A549 (cell line): ENCODE measurements at regions not wholly inside any gene's neighbourhood (a gene's known extent, or its start where the extent isn't known, plus 50 kb on each side); places are given as distances from the start of the nearest gene placed in this dataset.

Experiments
- ATAC-seq, 2 experiments: fragments of 200-7000 bp in 1 of 2; fragments of >200 bp in 1 of 2; cut with Nextera tagmentation in 1 of 2; cut with Tn5 transposase in 1 of 2; 3 replicates each; pipeline versions ENCODE4 v1.8.0 to v1.9.1; 2018 to 2020; ENCODE audit warnings: mild to moderate bottlenecking in 1 of 2, moderate library complexity in 1 of 2
- CTCF ChIA-PET: fragments of 300-600 bp; sonication (Branson Sonifier 250); formaldehyde crosslinking; extraction: SDS; loops from one replicate; lab custom pipeline; 2021; ENCODE audit warnings: antibody characterized with exemption, inconsistent platforms; lab: Yijun Ruan, JAX
- POLR2A ChIA-PET: fragments of 350-600 bp; formaldehyde crosslinking; extraction: SDS; loops from one replicate; lab custom pipeline; 2021; ENCODE audit warnings: antibody characterized with exemption, inconsistent platforms; lab: Yijun Ruan, JAX
- DNase-seq, 2 experiments: peaks; one replicate each; pipeline versions ENCODE4 v3.0.0 to v3.0.0-alpha.2; 2011 to 2016; ENCODE audit warnings: low read depth in 1 of 2, low spot score in 1 of 2
- FAIRE-seq: peaks from 2 replicates; lab custom pipeline; 2011; peaks lifted over from hg19 to GRCh38; lab: Jason Lieb, UNC
- H3K27ac ChIP-seq, 2 experiments: fragments of >200 bp; sonication (Bioruptor Twin); formaldehyde crosslinking; 3 replicates each; pipeline ENCODE4 v1.5.1; 2016 to 2017
- H3K4me1 ChIP-seq: fragments of >200 bp; sonication (Bioruptor Twin); formaldehyde crosslinking; 3 replicates; pipeline ENCODE4 v1.6.1; 2016
- H3K4me2 ChIP-seq: fragments of >200 bp; sonication (Bioruptor Twin); formaldehyde crosslinking; 3 replicates; pipeline ENCODE4 v1.6.1; 2016
- H3K4me3 ChIP-seq: fragments of >200 bp; sonication (Bioruptor Twin); formaldehyde crosslinking; 3 replicates; pipeline ENCODE4 v1.5.1; 2016
- H3K9me3 ChIP-seq: fragments of >200 bp; sonication (Bioruptor Twin); formaldehyde crosslinking; 3 replicates; pipeline ENCODE4 v1.6.1; 2016
- ATOH8 ChIP-seq: fragments of 250-450 bp; sonication (Bioruptor Pico); IDR thresholded peaks from 2 replicates; pipeline ENCODE4 v1.5.0; 2020; ENCODE audit warnings: low read depth, mild to moderate bottlenecking, moderate library complexity
- BHLHE40 ChIP-seq: IDR thresholded peaks from 2 replicates; pipeline ENCODE4 v1.6.1; 2012; ENCODE audit warnings: low read depth, low read length, inconsistent platforms
- CBX2 ChIP-seq: fragments of 200-600 bp; sonication (generic); IDR thresholded peaks from 2 replicates; pipeline ENCODE4 v1.6.1; 2016; ENCODE audit warnings: low read depth, mild to moderate bottlenecking, borderline replicate concordance
- CEBPB ChIP-seq, 2 experiments: fragments of >200 bp in 1 of 2; sonication (Bioruptor Twin) in 1 of 2; formaldehyde crosslinking in 1 of 2; IDR thresholded peaks; 2 replicates each; pipeline ENCODE4 v1.6.1; 2012 to 2016
- CHD2 ChIP-seq: fragments of 150-350 bp; IDR thresholded peaks from 2 replicates; pipeline ENCODE4 v1.6.1; 2014; ENCODE audit warnings: low read length; ENCODE audit not compliant: partially characterized antibody
- EHF ChIP-seq: fragments of 250-450 bp; sonication (Bioruptor Pico); IDR thresholded peaks from 2 replicates; pipeline ENCODE4 v1.5.0; 2020; ENCODE audit warnings: mild to moderate bottlenecking
- EP300 ChIP-seq, 2 experiments: fragments of >200 bp; sonication (Bioruptor Twin); formaldehyde crosslinking; IDR thresholded peaks; 2 replicates in 1 of 2; 3 replicates in 1 of 2; pipeline ENCODE4 v1.6.1; 2016 to 2017
- FOSL2 ChIP-seq, 2 experiments: fragments of 450-650 bp in 1 of 2; fragments of >200 bp in 1 of 2; sonication (Bioruptor Twin) in 1 of 2; formaldehyde crosslinking; IDR thresholded peaks; 2 replicates each; pipeline versions ENCODE4 v1.5.0 to v1.6.1; 2016 to 2020; ENCODE audit warnings: mild to moderate bottlenecking in 1 of 2, moderate library complexity in 1 of 2
- FOXS1 ChIP-seq: fragments of 250-450 bp; sonication (Bioruptor Pico); IDR thresholded peaks from 2 replicates; pipeline ENCODE4 v1.5.0; 2020; ENCODE audit warnings: mild to moderate bottlenecking, moderate library complexity
- HDAC2 ChIP-seq: fragments of 200-600 bp; sonication (generic); IDR thresholded peaks from 2 replicates; pipeline ENCODE4 v1.6.1; 2016
- HMGXB4 ChIP-seq: fragments of 250-450 bp; sonication (Bioruptor Pico); IDR thresholded peaks from 2 replicates; pipeline ENCODE4 v1.5.0; 2021; ENCODE audit warnings: mild to moderate bottlenecking, moderate library complexity, borderline replicate concordance
- HOXB5 ChIP-seq: fragments of 250-450 bp; sonication (Bioruptor Pico); IDR thresholded peaks from 2 replicates; pipeline ENCODE4 v1.5.0; 2020; ENCODE audit warnings: mild to moderate bottlenecking, moderate library complexity
- MAX ChIP-seq: IDR thresholded peaks from 2 replicates; pipeline ENCODE4 v1.6.1; 2012
- MYC ChIP-seq: IDR thresholded peaks from 2 replicates; pipeline ENCODE4 v1.6.1; 2012; ENCODE audit warnings: mild to moderate bottlenecking, inconsistent platforms, low read length, improper control_type of control experiment, borderline replicate concordance
- POLR2A ChIP-seq: IDR thresholded peaks from 2 replicates; pipeline ENCODE4 v1.6.1; 2012; ENCODE audit warnings: mild to moderate bottlenecking, low read length
- RCOR1 ChIP-seq: fragments of 150-350 bp; IDR thresholded peaks from 2 replicates; pipeline ENCODE4 v1.6.1; 2014; ENCODE audit warnings: antibody characterized with exemption, low read length, low read depth
- SMC3 ChIP-seq: fragments of >200 bp; sonication (Bioruptor Twin); formaldehyde crosslinking; IDR thresholded peaks from 3 replicates; pipeline ENCODE4 v1.6.1; 2018; ENCODE audit warnings: inconsistent platforms
- SREBF2 ChIP-seq: fragments of 450-650 bp; IDR thresholded peaks from 2 replicates; pipeline ENCODE4 v1.6.1; 2014; ENCODE audit warnings: mild to moderate bottlenecking, moderate library complexity
- TP53 ChIP-seq: fragments of 250-450 bp; sonication (Bioruptor Pico); IDR thresholded peaks from 2 replicates; pipeline ENCODE4 v1.5.0; 2021; ENCODE audit warnings: mild to moderate bottlenecking, moderate library complexity
- ZNF302 ChIP-seq: fragments of 250-450 bp; sonication (Bioruptor Pico); IDR thresholded peaks from 2 replicates; pipeline ENCODE4 v1.9.0; 2021; ENCODE audit warnings: inconsistent platforms, mild to moderate bottlenecking, moderate library complexity
- ZSCAN20 ChIP-seq: fragments of 250-450 bp; sonication (Bioruptor Pico); IDR thresholded peaks from 2 replicates; pipeline ENCODE4 v1.8.0; 2022; ENCODE audit warnings: mild to moderate bottlenecking, moderate library complexity
- TF ChIP-seq, protein P1 (sequence below): fragments of 150-350 bp; IDR thresholded peaks from 2 replicates; pipeline ENCODE4 v1.6.1; 2014; ENCODE audit warnings: low read depth, mild to moderate bottlenecking, low read length
- TF ChIP-seq, protein P2 (sequence below): fragments of 200-600 bp; sonication (generic); IDR thresholded peaks from 2 replicates; pipeline ENCODE4 v1.6.1; 2016; ENCODE audit warnings: antibody characterized with exemption, mild to moderate bottlenecking, moderate library complexity

DNA sequence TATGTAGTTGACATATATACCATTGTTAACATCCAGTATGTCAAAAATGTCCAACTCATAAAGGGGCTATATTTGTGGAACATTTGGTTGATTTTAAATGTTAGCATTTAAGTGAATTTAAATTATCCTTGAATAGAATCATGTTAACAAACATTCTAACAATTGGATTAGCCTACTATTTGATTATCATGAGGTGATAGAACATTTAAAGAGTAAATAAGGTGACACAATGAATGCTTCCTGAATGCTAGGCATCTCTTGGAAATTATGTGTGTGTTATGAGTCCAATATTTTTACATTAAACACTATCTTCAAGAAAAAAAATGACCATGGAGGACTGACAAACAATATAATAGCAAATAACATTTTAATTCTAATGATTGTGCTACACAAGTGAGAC is 901.9 kb upstream of the AGA start:
- POLR2A ChIA-PET = no interaction called here
- H3K27ac ChIP-seq = no peak overlapping the region
- no peak overlapping the region for H3K4me2 ChIP-seq
- no peaks in the 10 kb centered on the region for H3K9me3 ChIP-seq
- TF ChIP-seq ZNF302 = no peak
- no peak for TF ChIP-seq SMC3
- no peak for TF ChIP-seq HMGXB4 (CRISPR knock-in tag)
- TF ChIP-seq CHD2 = no peak
- TF ChIP-seq FOSL2 (IDR thresholded peaks at IDR 0.05) = no peak
- no peak for TF ChIP-seq FOSL2 (CRISPR knock-in tag; IDR thresholded peaks at IDR 0.05)
- TF ChIP-seq MAX = no peak
- no peak for TF ChIP-seq SREBF2
- no peak for TF ChIP-seq ZSCAN20 (CRISPR knock-in tag)
- TF ChIP-seq ATOH8 (CRISPR knock-in tag) = no peak
- no peak for TF ChIP-seq CBX2
- no peak for TF ChIP-seq TP53 (CRISPR knock-in tag)
- TF ChIP-seq HDAC2 = no peak
- TF ChIP-seq HOXB5 (CRISPR knock-in tag) = no peak
- TF ChIP-seq FOXS1 (CRISPR knock-in tag) = no peak
- no peak for TF ChIP-seq RCOR1
- TF ChIP-seq, protein P1, sequence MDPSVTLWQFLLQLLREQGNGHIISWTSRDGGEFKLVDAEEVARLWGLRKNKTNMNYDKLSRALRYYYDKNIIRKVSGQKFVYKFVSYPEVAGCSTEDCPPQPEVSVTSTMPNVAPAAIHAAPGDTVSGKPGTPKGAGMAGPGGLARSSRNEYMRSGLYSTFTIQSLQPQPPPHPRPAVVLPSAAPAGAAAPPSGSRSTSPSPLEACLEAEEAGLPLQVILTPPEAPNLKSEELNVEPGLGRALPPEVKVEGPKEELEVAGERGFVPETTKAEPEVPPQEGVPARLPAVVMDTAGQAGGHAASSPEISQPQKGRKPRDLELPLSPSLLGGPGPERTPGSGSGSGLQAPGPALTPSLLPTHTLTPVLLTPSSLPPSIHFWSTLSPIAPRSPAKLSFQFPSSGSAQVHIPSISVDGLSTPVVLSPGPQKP = no peak
- TF ChIP-seq CEBPB (IDR thresholded peaks at IDR 0.05) = no peak
- no peaks in the 10 kb centered on the region for H3K4me1 ChIP-seq
- DNase-seq (no peak), FAIRE-seq (no peak), ATAC-seq (no peak)
- CTCF ChIA-PET = interaction anchor here (0.7 kb wide), 1 partner anchor 955 kb away, joined by 3 read pairs; no protein-coding TSS in a partner anchor
- no peak overlapping the region for H3K4me3 ChIP-seq

DNA sequence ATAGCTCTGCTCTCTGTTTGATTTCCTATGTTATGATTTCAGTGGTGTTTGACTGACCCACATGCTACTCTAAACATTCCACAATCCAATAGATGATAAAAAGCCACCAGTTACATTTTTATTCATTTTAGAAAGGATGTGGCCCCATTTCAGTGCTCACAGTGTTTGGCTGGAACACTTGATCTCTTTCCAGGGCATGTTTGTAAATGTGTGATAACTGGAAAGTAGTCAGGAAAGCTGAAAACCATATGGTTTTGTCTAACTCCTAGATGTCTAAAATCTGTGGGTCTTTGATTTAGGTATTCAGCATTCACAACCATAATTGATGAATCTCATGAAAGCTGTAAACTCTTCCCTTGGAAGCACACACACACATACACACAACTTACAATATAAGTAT is 904.9 kb upstream of the AGA start:
- no peak overlapping the region for H3K27ac ChIP-seq
- H3K4me1 ChIP-seq = no peaks in the 10 kb centered on the region
- H3K9me3 ChIP-seq = no peaks in the 10 kb centered on the region
- no peak for TF ChIP-seq EHF (CRISPR knock-in tag)
- TF ChIP-seq, protein P2, sequence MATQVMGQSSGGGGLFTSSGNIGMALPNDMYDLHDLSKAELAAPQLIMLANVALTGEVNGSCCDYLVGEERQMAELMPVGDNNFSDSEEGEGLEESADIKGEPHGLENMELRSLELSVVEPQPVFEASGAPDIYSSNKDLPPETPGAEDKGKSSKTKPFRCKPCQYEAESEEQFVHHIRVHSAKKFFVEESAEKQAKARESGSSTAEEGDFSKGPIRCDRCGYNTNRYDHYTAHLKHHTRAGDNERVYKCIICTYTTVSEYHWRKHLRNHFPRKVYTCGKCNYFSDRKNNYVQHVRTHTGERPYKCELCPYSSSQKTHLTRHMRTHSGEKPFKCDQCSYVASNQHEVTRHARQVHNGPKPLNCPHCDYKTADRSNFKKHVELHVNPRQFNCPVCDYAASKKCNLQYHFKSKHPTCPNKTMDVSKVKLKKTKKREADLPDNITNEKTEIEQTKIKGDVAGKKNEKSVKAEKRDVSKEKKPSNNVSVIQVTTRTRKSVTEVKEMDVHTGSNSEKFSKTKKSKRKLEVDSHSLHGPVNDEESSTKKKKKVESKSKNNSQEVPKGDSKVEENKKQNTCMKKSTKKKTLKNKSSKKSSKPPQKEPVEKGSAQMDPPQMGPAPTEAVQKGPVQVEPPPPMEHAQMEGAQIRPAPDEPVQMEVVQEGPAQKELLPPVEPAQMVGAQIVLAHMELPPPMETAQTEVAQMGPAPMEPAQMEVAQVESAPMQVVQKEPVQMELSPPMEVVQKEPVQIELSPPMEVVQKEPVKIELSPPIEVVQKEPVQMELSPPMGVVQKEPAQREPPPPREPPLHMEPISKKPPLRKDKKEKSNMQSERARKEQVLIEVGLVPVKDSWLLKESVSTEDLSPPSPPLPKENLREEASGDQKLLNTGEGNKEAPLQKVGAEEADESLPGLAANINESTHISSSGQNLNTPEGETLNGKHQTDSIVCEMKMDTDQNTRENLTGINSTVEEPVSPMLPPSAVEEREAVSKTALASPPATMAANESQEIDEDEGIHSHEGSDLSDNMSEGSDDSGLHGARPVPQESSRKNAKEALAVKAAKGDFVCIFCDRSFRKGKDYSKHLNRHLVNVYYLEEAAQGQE = no peak
- TF ChIP-seq FOXS1 (CRISPR knock-in tag) = no peak
- TF ChIP-seq EP300 (IDR thresholded peaks at IDR 0.05) = no peak
- no peak for TF ChIP-seq POLR2A
- TF ChIP-seq SMC3 = no peak
- TF ChIP-seq MYC = no peak
- no peak for TF ChIP-seq ZSCAN20 (CRISPR knock-in tag)
- TF ChIP-seq BHLHE40 = no peak
- no peak for TF ChIP-seq HOXB5 (CRISPR knock-in tag)
- TF ChIP-seq CBX2 = no peak
- TF ChIP-seq ZNF302 = no peak
- no peak for ATAC-seq
- ChIA-PET POLR2A (no interaction called here), CTCF (interaction anchor here (0.7 kb wide), 1 partner anchor 18 kb away, joined by 3 read pairs; no protein-coding TSS in a partner anchor)
- FAIRE-seq = no peak
- no peak for DNase-seq
- H3K4me3 ChIP-seq = no peak overlapping the region
- H3K4me2 ChIP-seq = no peak overlapping the region
